ENCODE measurements at regions not wholly inside any gene's neighbourhood (a gene's known extent, or its start where the extent isn't known, plus 50 kb on each side); places are given as distances from the start of the nearest gene placed in this dataset.
A peak's percentile ranks its signal among the peaks of the same experiment; 100 is the strongest.
"Not testable (repeated sequence)": the region's sequence is repeated elsewhere in the genome, so short reads cannot be mapped to it uniquely, and the experiment has no call there.

- Mint-ChIP-seq H3K9me3 (no peaks in the 10 kb centered on the region), H3K4me1 (no peaks in the 10 kb centered on the region), H3K27ac (no peak overlapping the region), H3K27me3 (peaks cover 50% of the 10 kb centered on the region), H3K4me3 (no peak overlapping the region), H3K36me3 (ENCODE audit: low read depth) (no peaks in the 10 kb centered on the region)
- CTCF ChIA-PET: no interaction called here
- POLR2A ChIA-PET: no interaction called here
- DNase-seq: no peak
These were observed 136.7 kb downstream of the MACROH2A1 start for GRCh38 chr5:135262364-135262763.

GRCh38 chr5:135260108-135260507, 138.9 kb downstream of the MACROH2A1 start:
- H3K4me1 Mint-ChIP-seq; POLR2A ChIA-PET; H3K27ac Mint-ChIP-seq; H3K36me3 Mint-ChIP-seq (ENCODE audit: low read depth); H3K9me3 Mint-ChIP-seq; CTCF ChIA-PET; DNase-seq; H3K4me3 Mint-ChIP-seq: not testable (repeated sequence)
- H3K27me3 Mint-ChIP-seq: peaks cover 45% of the 10 kb centered on the region

DNA sequence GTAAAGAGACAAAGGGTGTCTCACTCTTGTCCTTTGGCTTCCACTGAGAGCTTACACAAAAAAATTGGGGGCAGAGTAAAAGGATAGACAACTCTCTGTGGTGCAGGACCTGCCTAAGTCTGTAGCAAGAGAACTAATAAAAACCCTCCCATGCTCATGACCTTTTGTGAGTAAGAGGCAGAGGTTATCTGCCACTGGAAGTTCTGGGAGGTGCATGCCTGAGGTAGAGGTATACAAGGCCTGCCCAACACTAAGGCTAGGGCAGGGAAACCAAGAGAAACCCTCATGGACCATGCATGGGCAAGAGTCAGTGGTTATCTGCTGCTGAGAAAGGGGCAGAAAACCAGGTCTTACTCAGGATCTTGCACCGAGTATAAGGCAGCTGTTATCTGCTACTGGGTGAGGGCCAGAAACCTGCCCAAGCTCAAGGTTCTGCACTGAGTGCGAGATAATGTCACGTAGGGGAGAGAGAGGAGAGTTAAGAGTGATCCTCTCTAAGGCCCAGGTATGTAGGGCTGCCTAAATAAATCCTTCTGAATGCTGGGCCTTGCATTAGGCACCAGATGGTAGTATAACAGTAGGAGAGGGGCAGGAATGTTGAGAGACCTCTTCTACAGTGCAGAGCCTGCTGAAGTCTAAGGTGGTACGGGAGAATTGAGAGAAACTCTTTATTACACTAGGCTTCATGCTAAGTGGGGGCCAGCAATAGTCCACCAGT, 143.4 kb downstream of the MACROH2A1 start:
- ChIA-PET POLR2A (no interaction called here), CTCF (interaction anchor here (0.9 kb wide), 1 partner anchor 202 kb away, joined by 3 read pairs; no protein-coding TSS in a partner anchor)
- H3K4me1 Mint-ChIP-seq: no peaks in the 10 kb centered on the region
- H3K36me3 Mint-ChIP-seq (ENCODE audit: low read depth): no peaks in the 10 kb centered on the region
- H3K9me3 Mint-ChIP-seq: no peaks in the 10 kb centered on the region
- DNase-seq: no peak
- no peak overlapping the region for H3K4me3 Mint-ChIP-seq
- peaks cover 32% of the 10 kb centered on the region for H3K27me3 Mint-ChIP-seq
- H3K27ac Mint-ChIP-seq: no peak overlapping the region

- Mint-ChIP-seq H3K27me3 (peaks cover 21% of the 10 kb centered on the region), H3K27ac (no peak overlapping the region), H3K4me1 (peaks cover 2% of the 10 kb centered on the region), H3K9me3 (no peaks in the 10 kb centered on the region), H3K4me3 (no peak overlapping the region), H3K36me3 (ENCODE audit: low read depth) (no peaks in the 10 kb centered on the region)
- peak; percentile 6 for DNase-seq
- ChIA-PET POLR2A (no interaction called here), CTCF (interaction anchor here (0.6 kb wide), 1 partner anchor 1817 kb away, joined by 3 read pairs; no protein-coding TSS in a partner anchor)
These were observed 144.8 kb downstream of the MACROH2A1 start for GRCh38 chr5:135254183-135254582.

DNA sequence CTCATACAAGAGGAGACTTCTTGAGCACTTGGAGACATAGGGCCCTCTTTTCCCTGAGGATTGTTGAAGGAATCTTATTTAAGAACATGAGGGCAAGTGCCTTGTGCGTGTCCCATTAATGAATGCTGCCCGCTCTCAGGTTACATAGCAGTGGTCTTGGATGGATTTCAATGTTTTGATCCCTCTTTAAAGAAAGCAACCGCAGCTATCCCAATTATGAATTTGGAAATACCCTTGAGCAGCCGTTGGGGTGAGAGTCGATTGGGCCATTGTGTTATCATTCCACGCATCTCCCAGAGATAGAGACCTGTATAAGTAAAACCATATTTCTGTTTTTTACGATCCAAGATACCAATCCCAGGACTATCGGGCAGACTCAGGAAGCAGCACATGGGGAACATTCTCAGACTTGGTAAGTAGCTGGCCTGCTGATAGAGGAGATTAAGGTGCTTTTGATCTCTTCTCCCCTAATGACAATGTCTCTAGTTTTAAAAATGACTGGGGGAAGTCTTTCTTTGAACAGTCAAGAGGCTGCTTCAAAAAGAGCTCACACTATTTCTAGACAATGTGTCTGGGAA, 145.3 kb downstream of the MACROH2A1 start:
- no peak for DNase-seq
- H3K4me3 Mint-ChIP-seq: no peak overlapping the region
- no peak overlapping the region for H3K27ac Mint-ChIP-seq
- H3K36me3 Mint-ChIP-seq (ENCODE audit: low read depth): no peaks in the 10 kb centered on the region
- CTCF ChIA-PET: interaction anchor here (0.6 kb wide), 1 partner anchor 1817 kb away, joined by 3 read pairs; no protein-coding TSS in a partner anchor
- POLR2A ChIA-PET: no interaction called here
- peaks cover 21% of the 10 kb centered on the region for H3K27me3 Mint-ChIP-seq
- H3K4me1 Mint-ChIP-seq: peaks cover 2% of the 10 kb centered on the region
- no peaks in the 10 kb centered on the region for H3K9me3 Mint-ChIP-seq

DNA sequence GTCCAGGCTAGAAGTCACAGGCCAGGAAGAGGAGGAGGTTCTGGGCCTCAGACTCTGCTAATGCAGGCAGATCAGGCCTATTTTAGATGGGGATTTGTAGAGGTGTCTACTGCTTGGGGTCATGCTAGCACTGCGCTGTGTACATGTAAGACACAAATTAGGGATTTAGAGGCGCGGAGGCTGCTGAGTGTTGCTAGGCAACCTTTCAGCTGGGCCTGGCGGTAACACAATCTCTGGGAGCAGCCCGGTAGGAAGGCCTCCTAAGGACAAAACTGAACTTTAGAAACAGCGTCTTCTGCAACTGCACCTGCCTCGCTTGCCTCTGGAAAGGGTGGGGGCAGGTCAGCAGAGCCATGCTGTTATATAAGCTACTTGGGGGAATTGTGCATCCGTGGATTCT, 147.9 kb downstream of the MACROH2A1 start:
- Mint-ChIP-seq H3K36me3 (ENCODE audit: low read depth) (no peaks in the 10 kb centered on the region), H3K4me3 (no peak overlapping the region), H3K27me3 (peaks cover 8% of the 10 kb centered on the region), H3K4me1 (peaks cover 3% of the 10 kb centered on the region), H3K27ac (no peak overlapping the region), H3K9me3 (no peaks in the 10 kb centered on the region)
- POLR2A ChIA-PET: no interaction called here
- CTCF ChIA-PET: no interaction called here
- no peak for DNase-seq

DNA sequence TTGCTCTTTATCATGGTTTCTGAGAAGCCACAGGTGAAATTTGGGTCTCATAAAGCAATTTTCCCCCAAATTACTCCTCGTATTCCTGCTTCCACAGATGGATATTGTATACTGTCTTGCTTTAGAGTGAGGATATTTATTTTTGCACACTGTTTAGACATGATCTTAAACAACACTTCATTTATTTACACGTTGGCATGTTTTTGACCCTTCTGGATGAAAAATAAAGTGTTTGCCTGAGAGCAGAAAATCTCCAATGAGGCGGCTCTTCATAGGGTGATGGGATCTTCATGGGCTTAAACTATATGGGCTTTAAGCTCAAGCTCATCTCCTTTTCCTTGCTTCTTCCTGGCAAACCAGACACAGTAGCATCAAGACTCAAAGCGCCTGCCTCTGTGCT, 148.4 kb downstream of the MACROH2A1 start:
- peaks cover 5% of the 10 kb centered on the region for H3K27me3 Mint-ChIP-seq
- no peak overlapping the region for H3K27ac Mint-ChIP-seq
- ChIA-PET CTCF (no interaction called here), POLR2A (no interaction called here)
- H3K4me3 Mint-ChIP-seq: no peak overlapping the region
- H3K4me1 Mint-ChIP-seq: peaks cover 6% of the 10 kb centered on the region
- no peaks in the 10 kb centered on the region for H3K9me3 Mint-ChIP-seq
- no peak for DNase-seq
- no peaks in the 10 kb centered on the region for H3K36me3 Mint-ChIP-seq (ENCODE audit: low read depth)

GRCh38 chr5:135249658-135250057, 149.4 kb downstream of the MACROH2A1 start:
- Mint-ChIP-seq H3K4me1 (peaks cover 6% of the 10 kb centered on the region), H3K27ac (no peak overlapping the region), H3K4me3 (no peak overlapping the region), H3K27me3 (peaks cover 2% of the 10 kb centered on the region), H3K36me3 (ENCODE audit: low read depth) (no peaks in the 10 kb centered on the region), H3K9me3 (no peaks in the 10 kb centered on the region)
- no peak for DNase-seq
- ChIA-PET POLR2A (no interaction called here), CTCF (no interaction called here)

- peak; percentile 15 for DNase-seq
- Mint-ChIP-seq H3K4me1 (peaks cover 6% of the 10 kb centered on the region), H3K27ac (no peak overlapping the region), H3K9me3 (no peaks in the 10 kb centered on the region), H3K27me3 (no peaks in the 10 kb centered on the region), H3K36me3 (ENCODE audit: low read depth) (no peaks in the 10 kb centered on the region), H3K4me3 (no peak overlapping the region)
- CTCF ChIA-PET: no interaction called here
- POLR2A ChIA-PET: no interaction called here
These were observed 150.2 kb downstream of the MACROH2A1 start for GRCh38 chr5:135248801-135249231.

DNA sequence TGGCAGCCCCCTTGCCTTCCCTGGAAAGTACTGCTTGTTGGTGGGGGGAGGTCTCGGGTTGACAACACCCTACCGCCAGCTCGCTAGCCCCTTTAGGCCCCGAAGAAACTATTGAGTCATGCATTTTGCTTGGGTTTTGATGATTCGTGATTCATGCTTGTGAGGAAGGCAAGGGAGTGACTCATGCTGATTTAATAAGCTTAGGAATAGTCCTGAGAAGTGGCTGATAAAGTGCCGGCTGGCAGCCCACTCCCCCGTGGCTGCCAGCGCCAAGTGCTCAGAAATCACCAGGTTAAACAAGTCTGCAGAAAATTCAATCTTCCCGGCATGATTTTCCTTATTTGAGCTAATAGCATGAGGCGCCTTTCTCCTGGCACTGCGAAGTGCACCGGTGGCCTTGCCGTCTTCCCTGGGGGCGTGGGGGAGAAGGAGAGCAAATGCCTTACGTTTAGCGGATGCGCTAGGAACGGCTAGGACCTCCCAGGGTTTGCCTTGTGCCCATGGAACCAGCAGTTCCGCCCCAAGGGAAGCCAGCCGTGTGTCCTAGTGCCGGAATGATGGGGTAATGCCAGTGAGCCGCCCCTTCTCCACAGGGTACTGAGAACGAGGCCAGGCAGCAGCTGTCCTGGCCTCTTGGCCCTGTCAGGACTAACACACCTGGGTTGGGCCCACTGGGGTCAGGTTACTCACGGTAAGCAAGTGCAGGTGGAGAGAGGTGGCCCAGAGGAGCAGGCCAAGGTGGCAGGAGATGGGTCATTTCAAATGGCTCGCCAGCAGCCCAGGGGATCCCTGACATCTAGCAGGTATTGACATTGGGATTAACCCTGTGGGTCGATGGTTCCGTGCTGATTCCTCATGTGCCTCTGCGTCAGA, 151.9 kb downstream of the MACROH2A1 start:
- H3K4me3 Mint-ChIP-seq: no peak overlapping the region

DNA sequence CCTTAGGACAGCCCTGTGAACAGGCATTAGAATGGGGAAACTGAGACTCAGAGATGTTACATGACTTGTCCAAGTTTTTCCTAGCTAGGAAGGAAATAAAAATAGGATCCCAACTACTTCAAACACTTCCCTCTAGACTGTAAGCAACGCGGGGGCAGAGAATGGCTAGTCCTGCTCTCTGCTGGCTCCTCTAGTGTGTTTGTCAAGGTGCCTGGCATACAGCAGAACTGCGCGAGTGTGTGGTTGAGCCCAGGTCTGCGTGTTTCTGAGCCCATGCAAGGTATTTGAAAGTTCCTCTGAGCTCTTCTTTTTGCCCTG, 152.5 kb downstream of the MACROH2A1 start:
- Mint-ChIP-seq H3K27me3 (no peaks in the 10 kb centered on the region), H3K4me3 (no peak overlapping the region), H3K4me1 (peaks cover 6% of the 10 kb centered on the region), H3K36me3 (ENCODE audit: low read depth) (no peaks in the 10 kb centered on the region), H3K9me3 (no peaks in the 10 kb centered on the region), H3K27ac (no peak overlapping the region)
- ChIA-PET CTCF (no interaction called here), POLR2A (no interaction called here)
- no peak for DNase-seq

More for the DNA sequence above, 151.9 kb downstream of the MACROH2A1 start:
- peak; percentile 12 for DNase-seq
- Mint-ChIP-seq H3K27ac (no peak overlapping the region), H3K27me3 (no peaks in the 10 kb centered on the region), H3K36me3 (ENCODE audit: low read depth) (no peaks in the 10 kb centered on the region), H3K4me1 (peaks cover 6% of the 10 kb centered on the region), H3K9me3 (no peaks in the 10 kb centered on the region)
- CTCF ChIA-PET: no interaction called here
- POLR2A ChIA-PET: interaction anchor here (1.2 kb wide), 1 partner anchor 18 kb away, joined by 3 read pairs; no protein-coding TSS in a partner anchor

GRCh38 chr5:135245521-135246499, 153.2 kb downstream of the MACROH2A1 start:
- ChIA-PET POLR2A (no interaction called here), CTCF (no interaction called here)
- Mint-ChIP-seq H3K27ac (no peak overlapping the region), H3K27me3 (no peaks in the 10 kb centered on the region), H3K36me3 (ENCODE audit: low read depth) (no peaks in the 10 kb centered on the region), H3K4me3 (no peak overlapping the region), H3K4me1 (peaks cover 6% of the 10 kb centered on the region), H3K9me3 (no peaks in the 10 kb centered on the region)
- peak; percentile 12 for DNase-seq

- no peaks in the 10 kb centered on the region for H3K27me3 Mint-ChIP-seq
- no peak overlapping the region for H3K4me3 Mint-ChIP-seq
- peak; percentile 7 for DNase-seq
- H3K27ac Mint-ChIP-seq: no peak overlapping the region
- peaks cover 6% of the 10 kb centered on the region for H3K4me1 Mint-ChIP-seq
- no peaks in the 10 kb centered on the region for H3K36me3 Mint-ChIP-seq (ENCODE audit: low read depth)
- ChIA-PET POLR2A (no interaction called here), CTCF (no interaction called here)
- no peaks in the 10 kb centered on the region for H3K9me3 Mint-ChIP-seq
These were observed 154.4 kb downstream of the MACROH2A1 start for GRCh38 chr5:135244620-135245021.

Data from activated CD4-positive, alpha-beta memory T cell treated with anti-CD3 and anti-CD28 coated beads, Interleukin-2, amount 10 ng/mL, durations not matched to agents 7 days and 5 days (primary cell).